ENCODE measurements at regions not wholly inside any gene's neighbourhood (a gene's known extent, or its start where the extent isn't known, plus 50 kb on each side); places are given as distances from the start of the nearest gene placed in this dataset.

DNA sequence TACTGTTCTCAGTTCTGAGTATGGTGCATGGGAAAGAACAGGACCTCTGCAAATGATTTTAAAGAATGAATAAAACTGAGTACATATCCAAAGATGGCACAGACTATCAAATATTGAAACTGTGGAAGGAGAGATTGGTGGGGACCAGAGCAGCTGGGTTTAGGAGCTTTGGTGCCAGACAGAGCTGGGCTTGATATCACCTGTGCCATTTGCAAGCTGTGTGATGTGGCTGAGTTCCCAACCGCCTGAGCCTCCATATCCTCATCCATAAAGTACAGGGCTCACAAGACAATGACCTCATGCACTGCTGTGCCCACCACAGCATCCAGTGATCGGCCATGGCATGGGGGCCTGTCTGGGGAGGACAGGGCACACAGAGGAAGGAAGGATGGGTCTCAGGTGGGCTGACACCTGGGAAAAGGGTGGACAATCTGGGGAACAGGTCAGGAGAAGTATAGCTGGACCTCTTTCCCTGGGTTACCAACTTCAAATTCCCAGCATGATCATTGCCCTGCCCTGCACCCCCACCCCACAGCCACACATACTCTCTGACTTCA, 83.9 kb upstream of the RAB6C start:
- Histone ChIP-seq H3K4me1 (ENCODE audit: control insufficient read depth, insufficient read depth, low read length) (no peaks in the 10 kb centered on the region), H3K9me3 (ENCODE audit: control insufficient read depth, insufficient read depth, low read length) (no peaks in the 10 kb centered on the region), H3K4me3 (ENCODE audit: low read depth, low read length) (no peak overlapping the region), H3K9ac (ENCODE audit: low read depth, low read length) (no peak overlapping the region), H3K36me3 (ENCODE audit: control insufficient read depth, insufficient read depth, low read length) (no peaks in the 10 kb centered on the region), H3K27me3 (ENCODE audit: control insufficient read depth, insufficient read depth, low read length) (no peaks in the 10 kb centered on the region)

DNA sequence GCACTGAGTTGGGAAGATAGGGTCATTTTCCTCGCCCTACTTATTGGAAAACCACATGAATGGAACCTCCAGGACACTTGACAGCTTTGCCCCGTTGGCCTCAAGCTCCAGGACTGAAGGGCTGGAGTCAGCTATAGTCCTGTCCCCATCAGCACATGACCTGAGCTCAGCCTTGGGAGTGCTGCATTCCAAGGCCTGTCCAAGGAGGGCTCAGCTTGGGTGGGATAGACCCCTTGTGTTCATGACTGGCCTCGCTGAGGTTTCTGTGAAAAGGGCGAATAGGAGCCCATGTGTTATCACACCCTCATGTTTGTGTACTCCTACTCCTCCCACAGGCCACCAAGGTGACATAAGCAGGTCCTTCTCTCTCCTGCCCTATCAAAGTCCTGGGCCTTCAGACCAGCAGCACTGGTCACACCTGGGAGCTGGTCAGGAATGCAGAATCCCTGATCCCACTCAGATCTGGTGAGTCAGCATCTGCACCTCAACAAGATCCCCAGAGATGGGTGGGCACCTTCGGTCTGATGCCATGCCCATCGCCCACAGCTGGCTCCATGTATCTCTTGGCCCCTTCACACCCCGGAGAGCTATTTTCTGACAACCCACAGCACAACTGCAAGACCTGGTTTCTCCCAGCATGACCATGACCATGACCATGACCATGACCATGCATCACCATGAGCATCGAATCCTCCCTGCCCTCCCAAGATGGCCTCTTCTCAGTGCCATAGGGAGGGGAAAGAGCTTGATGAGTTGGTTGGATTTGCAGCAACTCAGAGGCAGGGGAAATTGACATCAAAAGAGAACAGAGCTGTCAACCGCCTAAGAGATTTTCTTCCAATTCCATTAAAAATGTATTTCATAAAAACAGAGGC, 83.0 kb upstream of the RAB6C start:
- Histone ChIP-seq H3K4me3 (ENCODE audit: low read depth, low read length) (no peak overlapping the region), H3K4me1 (ENCODE audit: control insufficient read depth, insufficient read depth, low read length) (no peaks in the 10 kb centered on the region), H3K27me3 (ENCODE audit: control insufficient read depth, insufficient read depth, low read length) (no peaks in the 10 kb centered on the region), H3K9me3 (ENCODE audit: control insufficient read depth, insufficient read depth, low read length) (no peaks in the 10 kb centered on the region), H3K36me3 (ENCODE audit: control insufficient read depth, insufficient read depth, low read length) (no peaks in the 10 kb centered on the region), H3K9ac (ENCODE audit: low read depth, low read length) (no peak overlapping the region)

DNA sequence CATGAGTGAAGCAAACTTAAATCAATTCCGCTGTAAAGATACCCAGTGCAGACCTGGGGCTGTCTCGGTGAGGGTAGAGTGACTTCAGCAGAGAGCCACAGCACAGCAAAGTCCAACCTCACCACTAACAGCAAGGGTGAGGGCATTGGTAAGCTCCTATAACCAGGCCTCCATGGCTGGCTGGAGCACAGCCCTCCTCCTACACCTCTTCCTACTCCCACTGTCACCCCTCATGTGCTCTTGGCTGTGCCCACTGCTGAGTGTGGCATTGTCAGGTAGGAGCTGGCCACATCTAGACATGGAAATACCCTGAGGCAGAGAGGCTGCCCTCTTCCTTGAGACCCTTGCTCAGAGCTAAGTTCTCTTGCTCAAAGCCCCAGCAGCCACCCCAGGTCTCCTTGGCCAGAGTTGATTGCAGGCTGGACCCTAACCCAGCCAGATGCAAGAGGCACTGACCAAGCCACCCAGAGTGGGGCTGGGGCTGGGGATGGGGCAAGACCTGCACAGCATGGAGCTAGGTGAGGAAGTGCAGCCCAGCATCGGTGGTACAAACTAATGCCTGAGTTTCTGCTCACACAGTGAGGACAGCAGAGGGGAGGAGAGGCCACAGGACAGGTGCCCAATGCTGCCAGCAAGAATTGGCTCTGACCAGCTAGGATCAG, 77.6 kb upstream of the RAB6C start:
- Histone ChIP-seq H3K36me3 (ENCODE audit: control insufficient read depth, insufficient read depth, low read length) (no peaks in the 10 kb centered on the region), H3K4me1 (ENCODE audit: control insufficient read depth, insufficient read depth, low read length) (no peaks in the 10 kb centered on the region), H3K27me3 (ENCODE audit: control insufficient read depth, insufficient read depth, low read length) (no peaks in the 10 kb centered on the region), H3K9me3 (ENCODE audit: control insufficient read depth, insufficient read depth, low read length) (no peaks in the 10 kb centered on the region), H3K9ac (ENCODE audit: low read depth, low read length) (no peak overlapping the region), H3K4me3 (ENCODE audit: low read depth, low read length) (no peak overlapping the region)

DNA sequence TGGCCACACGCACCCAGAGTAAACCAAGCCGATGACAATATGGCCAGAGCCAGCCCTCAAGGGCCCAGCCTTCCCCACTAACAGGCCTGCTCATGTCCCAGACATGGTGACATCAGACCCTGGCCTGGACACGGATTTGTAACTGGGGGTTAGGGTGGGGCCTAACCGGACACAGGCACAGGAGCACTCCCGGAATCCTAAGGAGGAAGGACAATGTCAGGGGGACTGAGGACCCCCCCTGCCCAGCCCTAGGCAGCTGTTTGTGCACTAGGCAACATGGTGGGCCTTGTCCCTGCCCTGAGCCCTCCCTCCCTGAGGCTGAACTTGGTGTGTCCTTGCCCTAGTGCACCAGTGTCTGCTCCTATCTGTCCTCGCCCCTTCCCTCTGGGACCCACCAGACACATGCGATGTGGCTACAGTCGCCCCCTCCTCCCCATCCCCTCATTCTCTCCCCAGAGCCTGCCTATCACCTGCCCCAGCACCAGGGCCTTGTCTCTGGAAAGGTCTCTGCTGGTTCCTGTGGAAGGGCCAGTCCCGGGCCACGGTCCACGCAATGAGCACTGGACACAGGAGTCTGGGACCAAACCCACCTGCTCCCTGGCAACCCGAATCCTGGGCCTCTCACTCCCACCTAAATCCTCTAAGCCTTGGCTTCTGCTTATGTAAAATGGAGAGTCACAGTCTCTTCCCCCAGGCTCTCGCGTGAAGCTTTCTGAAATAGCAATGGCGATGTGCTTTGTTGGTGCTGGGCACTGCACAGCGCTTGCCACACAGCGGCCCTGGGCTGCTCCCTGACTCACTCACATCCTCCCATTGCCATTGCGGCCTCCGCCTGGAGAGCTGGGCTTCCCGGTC, 76.5 kb upstream of the RAB6C start:
- Histone ChIP-seq H3K9ac (ENCODE audit: low read depth, low read length) (no peak overlapping the region), H3K27me3 (ENCODE audit: control insufficient read depth, insufficient read depth, low read length) (no peaks in the 10 kb centered on the region), H3K4me3 (ENCODE audit: low read depth, low read length) (no peak overlapping the region), H3K4me1 (ENCODE audit: control insufficient read depth, insufficient read depth, low read length) (no peaks in the 10 kb centered on the region), H3K9me3 (ENCODE audit: control insufficient read depth, insufficient read depth, low read length) (no peaks in the 10 kb centered on the region), H3K36me3 (ENCODE audit: control insufficient read depth, insufficient read depth, low read length) (no peaks in the 10 kb centered on the region)

DNA sequence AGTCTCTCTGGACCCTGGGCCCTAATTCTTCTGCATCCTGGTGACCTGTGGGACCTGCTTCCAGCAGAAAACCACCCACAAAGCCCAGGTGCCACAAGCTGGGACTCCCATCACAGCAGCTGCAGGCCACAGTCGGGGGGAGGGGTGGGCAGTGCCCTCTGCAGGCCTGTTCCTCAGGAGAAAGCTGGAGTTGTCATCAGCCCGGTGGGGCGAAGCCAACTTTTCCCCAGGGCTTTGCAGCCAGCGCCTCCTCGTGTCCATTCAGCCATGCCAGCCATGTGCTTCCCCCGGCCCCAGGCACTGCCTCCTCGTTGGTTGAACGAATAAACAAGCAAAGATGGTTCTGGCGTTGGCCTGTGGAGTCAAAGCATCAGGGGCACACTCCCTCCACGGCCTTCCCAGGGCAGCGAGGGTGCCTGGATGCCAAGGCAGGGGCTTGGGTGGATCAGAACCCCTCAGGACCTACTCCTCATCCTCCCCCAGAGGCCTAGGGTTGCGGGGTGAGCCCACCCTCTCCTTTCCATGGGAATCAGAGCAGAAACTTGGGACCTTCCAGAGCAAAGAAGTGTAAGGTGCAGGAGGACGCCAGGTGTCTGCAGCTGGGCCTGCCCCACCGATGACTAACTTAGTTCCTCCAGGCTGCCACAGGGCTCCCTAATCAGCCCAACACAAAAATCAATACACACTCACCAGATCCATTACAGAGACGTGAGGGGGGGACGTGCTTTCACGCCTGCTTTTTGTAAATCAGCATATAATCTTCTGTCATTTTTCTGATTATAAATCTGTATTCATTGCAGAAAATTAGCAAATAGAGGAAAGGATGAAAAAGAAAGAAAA, 75.7 kb upstream of the RAB6C start:
- Histone ChIP-seq H3K9me3 (ENCODE audit: control insufficient read depth, insufficient read depth, low read length) (no peaks in the 10 kb centered on the region), H3K36me3 (ENCODE audit: control insufficient read depth, insufficient read depth, low read length) (no peaks in the 10 kb centered on the region), H3K27me3 (ENCODE audit: control insufficient read depth, insufficient read depth, low read length) (no peaks in the 10 kb centered on the region), H3K4me1 (ENCODE audit: control insufficient read depth, insufficient read depth, low read length) (no peaks in the 10 kb centered on the region), H3K9ac (ENCODE audit: low read depth, low read length) (no peak overlapping the region), H3K4me3 (ENCODE audit: low read depth, low read length) (no peak overlapping the region)

GRCh38 chr2:129904532-129905446, 74.7 kb upstream of the RAB6C start:
- Histone ChIP-seq H3K36me3 (ENCODE audit: control insufficient read depth, insufficient read depth, low read length) (no peaks in the 10 kb centered on the region), H3K4me1 (ENCODE audit: control insufficient read depth, insufficient read depth, low read length) (no peaks in the 10 kb centered on the region), H3K9me3 (ENCODE audit: control insufficient read depth, insufficient read depth, low read length) (no peaks in the 10 kb centered on the region), H3K9ac (ENCODE audit: low read depth, low read length) (no peak overlapping the region), H3K27me3 (ENCODE audit: control insufficient read depth, insufficient read depth, low read length) (no peaks in the 10 kb centered on the region), H3K4me3 (ENCODE audit: low read depth, low read length) (no peak overlapping the region)

DNA sequence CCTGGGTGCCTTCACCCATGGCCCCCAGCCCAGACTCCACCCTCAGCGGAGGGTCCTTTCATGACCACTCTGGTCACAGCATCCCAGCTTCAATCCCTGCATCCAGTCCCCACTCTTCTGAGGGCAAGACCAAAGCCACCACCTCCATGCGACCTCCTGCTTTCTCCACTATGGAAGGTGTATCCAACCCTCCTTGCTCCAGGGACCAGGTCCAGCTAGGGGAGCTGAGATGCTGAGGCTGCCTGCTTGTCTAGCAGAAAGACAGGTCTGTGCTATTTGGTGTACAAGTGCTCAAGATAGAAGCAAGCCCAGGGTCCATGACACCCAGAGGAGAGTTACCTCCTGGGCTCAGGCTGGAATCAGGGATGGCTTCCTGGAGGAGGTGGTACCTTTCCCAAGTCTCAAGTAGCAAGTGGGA, 73.8 kb upstream of the RAB6C start:
- H3K4me1 ChIP-seq (ENCODE audit: control insufficient read depth, insufficient read depth, low read length) = no peaks in the 10 kb centered on the region
- no peaks in the 10 kb centered on the region for H3K36me3 ChIP-seq (ENCODE audit: control insufficient read depth, insufficient read depth, low read length)
- H3K4me3 ChIP-seq (ENCODE audit: low read depth, low read length) = no peak overlapping the region
- no peak overlapping the region for H3K9ac ChIP-seq (ENCODE audit: low read depth, low read length)
- no peaks in the 10 kb centered on the region for H3K9me3 ChIP-seq (ENCODE audit: control insufficient read depth, insufficient read depth, low read length)
- H3K27me3 ChIP-seq (ENCODE audit: control insufficient read depth, insufficient read depth, low read length) = no peaks in the 10 kb centered on the region

DNA sequence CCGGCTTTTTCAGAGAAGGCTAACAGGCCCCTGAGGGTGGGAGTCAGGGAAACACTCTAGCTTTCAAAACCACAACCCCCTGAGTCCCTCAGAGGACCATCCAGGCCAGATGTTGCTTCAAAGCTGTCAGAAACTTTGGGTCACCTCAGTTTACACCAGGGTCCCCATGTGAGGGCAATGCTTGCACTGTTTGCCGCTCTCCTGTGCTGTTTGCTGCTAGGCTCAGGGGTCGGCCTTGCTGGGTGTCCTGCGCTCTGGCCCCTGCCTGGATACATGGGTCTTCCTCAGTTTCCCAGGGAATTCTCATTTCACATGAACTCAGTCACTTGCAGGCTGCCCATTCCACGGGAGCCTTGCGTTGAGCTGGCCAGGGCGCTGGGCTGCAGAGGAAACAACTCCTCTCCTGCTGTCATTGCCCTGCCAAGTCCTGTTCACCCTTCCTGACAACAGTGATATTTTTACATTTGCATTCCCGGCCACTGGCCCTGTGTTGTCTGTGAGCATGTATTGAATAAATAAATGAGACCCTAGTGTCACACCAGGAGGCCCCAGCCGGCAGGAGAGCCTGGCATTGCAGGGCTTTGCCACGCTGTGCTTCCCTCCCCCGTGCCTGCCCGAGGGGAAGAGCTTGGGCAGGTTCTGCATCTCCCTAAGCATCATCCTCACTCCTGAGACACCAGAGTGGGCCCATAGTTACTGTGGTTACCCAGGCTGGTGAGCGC, 73.2 kb upstream of the RAB6C start:
- Histone ChIP-seq H3K36me3 (ENCODE audit: control insufficient read depth, insufficient read depth, low read length) (no peaks in the 10 kb centered on the region), H3K4me1 (ENCODE audit: control insufficient read depth, insufficient read depth, low read length) (no peaks in the 10 kb centered on the region), H3K9ac (ENCODE audit: low read depth, low read length) (no peak overlapping the region), H3K4me3 (ENCODE audit: low read depth, low read length) (no peak overlapping the region), H3K9me3 (ENCODE audit: control insufficient read depth, insufficient read depth, low read length) (no peaks in the 10 kb centered on the region), H3K27me3 (ENCODE audit: control insufficient read depth, insufficient read depth, low read length) (no peaks in the 10 kb centered on the region)

GRCh38 chr2:129906861-129907235, 72.6 kb upstream of the RAB6C start:
- Histone ChIP-seq H3K4me1 (ENCODE audit: control insufficient read depth, insufficient read depth, low read length) (no peaks in the 10 kb centered on the region), H3K27me3 (ENCODE audit: control insufficient read depth, insufficient read depth, low read length) (no peaks in the 10 kb centered on the region)

More at GRCh38 chr2:129906861-129907235, 72.6 kb upstream of the RAB6C start:
- H3K4me3 ChIP-seq (ENCODE audit: low read depth, low read length) = no peak overlapping the region
- no peaks in the 10 kb centered on the region for H3K36me3 ChIP-seq (ENCODE audit: control insufficient read depth, insufficient read depth, low read length)
- no peaks in the 10 kb centered on the region for H3K9me3 ChIP-seq (ENCODE audit: control insufficient read depth, insufficient read depth, low read length)
- H3K9ac ChIP-seq (ENCODE audit: low read depth, low read length) = no peak overlapping the region
